Effector memory CD8-positive, alpha-beta T cell (primary cell): ENCODE measurements at regions not wholly inside any gene's neighbourhood (a gene's known extent, or its start where the extent isn't known, plus 50 kb on each side); places are given as distances from the start of the nearest gene placed in this dataset.
"Not testable (repeated sequence)": the region's sequence is repeated elsewhere in the genome, so short reads cannot be mapped to it uniquely, and the experiment has no call there.

Source experiments
- ATAC-seq: fragments of 150-1000 bp; cut with Tn5 transposase; replicated peaks from 2 replicates; pipeline ENCODE4 v1.10.0; 2021; ENCODE audit warnings: mild to moderate bottlenecking, moderate library complexity
- DNase-seq, 3 experiments: peaks; one replicate each; pipeline ENCODE4 v3.0.0; 2021
- H3K27ac Mint-ChIP-seq, 2 donors: one replicate each; pipeline ENCODE4 v1.8.0; 2022; ENCODE audit warnings: mild to moderate bottlenecking in 2 of 2, mixed read lengths in 2 of 2, moderate library complexity in 2 of 2
- H3K27me3 Mint-ChIP-seq, 2 donors: one replicate each; pipeline ENCODE4 v1.8.0; 2022; ENCODE audit warnings: mixed read lengths in 2 of 2
- H3K36me3 Mint-ChIP-seq: one replicate; pipeline ENCODE4 v1.8.0; 2022; ENCODE audit warnings: mild to moderate bottlenecking, moderate library complexity, mixed read lengths; ENCODE audit not compliant: insufficient read depth
- H3K4me1 Mint-ChIP-seq, 2 donors: one replicate each; pipeline ENCODE4 v1.8.0; 2022; ENCODE audit warnings: low read depth in 2 of 2, mixed read lengths in 2 of 2
- H3K4me3 Mint-ChIP-seq, 2 donors: one replicate each; pipeline ENCODE4 v1.8.0; 2022; ENCODE audit warnings: mild to moderate bottlenecking in 2 of 2, mixed read lengths in 2 of 2, moderate library complexity in 2 of 2
- H3K9me3 Mint-ChIP-seq, 2 donors: one replicate each; pipeline ENCODE4 v1.8.0; 2022; ENCODE audit warnings: mixed read lengths in 2 of 2

- Mint-ChIP-seq H3K27ac (no peak overlapping the region), H3K4me1 (peaks cover 7 to 12% of the 10 kb centered on the region in 2 donors)
Observed at GRCh38 chr6:159642995-159643394, 50.0 kb downstream of the SOD2 start.

GRCh38 chr6:159642481-159642880, 50.6 kb downstream of the SOD2 start:
- H3K4me1 Mint-ChIP-seq = peaks cover 7 to 12% of the 10 kb centered on the region in 2 donors
- H3K36me3 Mint-ChIP-seq = no peaks in the 10 kb centered on the region
- no peaks in the 10 kb centered on the region for H3K27me3 Mint-ChIP-seq

More at GRCh38 chr6:159642995-159643394, 50.0 kb downstream of the SOD2 start:
- Mint-ChIP-seq H3K27me3 (no peaks in the 10 kb centered on the region), H3K4me3 (no peak overlapping the region), H3K9me3 (no peaks in the 10 kb centered on the region), H3K36me3 (no peaks in the 10 kb centered on the region)
- ATAC-seq = no peak
- no peak for DNase-seq

GRCh38 chr6:159640722-159641482, 52.1 kb downstream of the SOD2 start:
- no peak overlapping the region for H3K4me3 Mint-ChIP-seq
- ATAC-seq (no peak), DNase-seq (no peak)
- no peaks in the 10 kb centered on the region for H3K9me3 Mint-ChIP-seq
- peaks cover 0 to 1% of the 10 kb centered on the region in 2 donors for H3K4me1 Mint-ChIP-seq
- no peak overlapping the region for H3K27ac Mint-ChIP-seq
- no peaks in the 10 kb centered on the region for H3K36me3 Mint-ChIP-seq
- no peaks in the 10 kb centered on the region for H3K27me3 Mint-ChIP-seq

More at GRCh38 chr6:159642481-159642880, 50.6 kb downstream of the SOD2 start:
- DNase-seq (no peak), ATAC-seq (no peak)
- Mint-ChIP-seq H3K27ac (no peak overlapping the region), H3K9me3 (no peaks in the 10 kb centered on the region), H3K4me3 (no peak overlapping the region)

GRCh38 chr6:159640322-159640721, 52.7 kb downstream of the SOD2 start:
- DNase-seq = no peak

GRCh38 chr6:159639721-159640120, 53.3 kb downstream of the SOD2 start:
- DNase-seq (no peak), ATAC-seq (no peak)
- no peaks in the 10 kb centered on the region for H3K9me3 Mint-ChIP-seq
- no peak overlapping the region for H3K4me3 Mint-ChIP-seq
- no peak overlapping the region for H3K27ac Mint-ChIP-seq
- no peaks in the 10 kb centered on the region for H3K27me3 Mint-ChIP-seq
- no peaks in the 10 kb centered on the region for H3K4me1 Mint-ChIP-seq
- no peaks in the 10 kb centered on the region for H3K36me3 Mint-ChIP-seq

More at GRCh38 chr6:159640322-159640721, 52.7 kb downstream of the SOD2 start:
- H3K27me3 Mint-ChIP-seq = no peaks in the 10 kb centered on the region
- H3K4me1 Mint-ChIP-seq = no peaks in the 10 kb centered on the region
- H3K4me3 Mint-ChIP-seq = no peak overlapping the region
- no peak overlapping the region for H3K27ac Mint-ChIP-seq
- no peaks in the 10 kb centered on the region for H3K36me3 Mint-ChIP-seq
- no peak for ATAC-seq
- no peaks in the 10 kb centered on the region for H3K9me3 Mint-ChIP-seq

GRCh38 chr6:159633196-159633595, 59.8 kb downstream of the SOD2 start:
- no peak for ATAC-seq
- H3K4me1 Mint-ChIP-seq = no peaks in the 10 kb centered on the region
- H3K27ac Mint-ChIP-seq = no peak overlapping the region
- H3K9me3 Mint-ChIP-seq = no peaks in the 10 kb centered on the region
- no peak overlapping the region for H3K4me3 Mint-ChIP-seq
- no peak for DNase-seq
- no peaks in the 10 kb centered on the region for H3K36me3 Mint-ChIP-seq
- H3K27me3 Mint-ChIP-seq = peaks cover 0 to 8% of the 10 kb centered on the region in 2 donors

GRCh38 chr6:159631886-159632285, 61.2 kb downstream of the SOD2 start:
- ATAC-seq (no peak), DNase-seq (no peak)
- Mint-ChIP-seq H3K27me3 (peaks cover 0 to 8% of the 10 kb centered on the region in 2 donors), H3K4me1 (no peaks in the 10 kb centered on the region), H3K27ac (no peak overlapping the region), H3K4me3 (no peak overlapping the region), H3K9me3 (no peaks in the 10 kb centered on the region), H3K36me3 (no peaks in the 10 kb centered on the region)

GRCh38 chr6:159627939-159628338, 65.1 kb downstream of the SOD2 start:
- no peak overlapping the region for H3K4me3 Mint-ChIP-seq
- no peaks in the 10 kb centered on the region for H3K9me3 Mint-ChIP-seq
- H3K36me3 Mint-ChIP-seq = no peaks in the 10 kb centered on the region
- no peak overlapping the region for H3K27ac Mint-ChIP-seq
- DNase-seq (no peak), ATAC-seq (no peak)
- no peaks in the 10 kb centered on the region for H3K4me1 Mint-ChIP-seq
- H3K27me3 Mint-ChIP-seq = no peaks in the 10 kb centered on the region

GRCh38 chr6:159626506-159626905, 66.5 kb downstream of the SOD2 start:
- H3K27ac Mint-ChIP-seq, DNase-seq, H3K36me3 Mint-ChIP-seq, H3K9me3 Mint-ChIP-seq, H3K4me1 Mint-ChIP-seq, H3K4me3 Mint-ChIP-seq, H3K27me3 Mint-ChIP-seq, ATAC-seq: not testable (repeated sequence)

GRCh38 chr6:159623156-159623555, 69.9 kb downstream of the SOD2 start:
- Mint-ChIP-seq H3K9me3 (peaks cover 0 to 6% of the 10 kb centered on the region in 2 donors), H3K4me1 (no peaks in the 10 kb centered on the region), H3K36me3 (no peaks in the 10 kb centered on the region), H3K4me3 (no peak overlapping the region), H3K27ac (no peak overlapping the region), H3K27me3 (peaks cover 6 to 14% of the 10 kb centered on the region in 2 donors)
- ATAC-seq = no peak
- DNase-seq = no peak

GRCh38 chr6:159620947-159621346, 72.1 kb downstream of the SOD2 start:
- Mint-ChIP-seq H3K9me3 (peaks cover 2 to 21% of the 10 kb centered on the region in 2 donors), H3K4me1 (no peaks in the 10 kb centered on the region)
- no peak for ATAC-seq

GRCh38 chr6:159617444-159617843, 75.6 kb downstream of the SOD2 start:
- Mint-ChIP-seq H3K36me3 (no peaks in the 10 kb centered on the region), H3K4me1 (no peaks in the 10 kb centered on the region), H3K4me3 (no peak overlapping the region), H3K9me3 (peaks cover 5 to 28% of the 10 kb centered on the region in 2 donors), H3K27ac (no peak overlapping the region), H3K27me3 (peaks cover 12 to 25% of the 10 kb centered on the region in 2 donors)
- ATAC-seq = no peak
- no peak for DNase-seq

More at GRCh38 chr6:159620947-159621346, 72.1 kb downstream of the SOD2 start:
- no peak for DNase-seq
- Mint-ChIP-seq H3K27me3 (peaks cover 12 to 14% of the 10 kb centered on the region in 2 donors), H3K36me3 (no peaks in the 10 kb centered on the region), H3K4me3 (no peak overlapping the region), H3K27ac (no peak overlapping the region)

- no peaks in the 10 kb centered on the region for H3K4me1 Mint-ChIP-seq
- ATAC-seq (no peak), DNase-seq (no peak)
- H3K9me3 Mint-ChIP-seq = peaks cover 5 to 28% of the 10 kb centered on the region in 2 donors
- no peak overlapping the region for H3K4me3 Mint-ChIP-seq
- H3K27ac Mint-ChIP-seq = no peak overlapping the region
- H3K36me3 Mint-ChIP-seq = no peaks in the 10 kb centered on the region
- H3K27me3 Mint-ChIP-seq = peaks cover 12 to 25% of the 10 kb centered on the region in 2 donors
Observed at GRCh38 chr6:159616456-159616855, 76.6 kb downstream of the SOD2 start.

- Mint-ChIP-seq H3K27me3 (peaks cover 12 to 25% of the 10 kb centered on the region in 2 donors), H3K27ac (no peak overlapping the region), H3K4me1 (no peaks in the 10 kb centered on the region), H3K9me3 (peaks cover 5 to 28% of the 10 kb centered on the region in 2 donors), H3K4me3 (no peak overlapping the region), H3K36me3 (no peaks in the 10 kb centered on the region)
- no peak for ATAC-seq
- DNase-seq = no peak
Observed at GRCh38 chr6:159615918-159616317, 77.1 kb downstream of the SOD2 start.
